NCI-H2107 treated with DMSO at 0.1 percent for 48 hours (cell line): ENCODE measurements at regions not wholly inside any gene's neighbourhood (a gene's known extent, or its start where the extent isn't known, plus 50 kb on each side); places are given as distances from the start of the nearest gene placed in this dataset.

Experiments
- DNase-seq: peaks from one replicate; lab custom pipeline; 2025; ENCODE audit not compliant: unreplicated experiment; lab: John Stamatoyannopoulos, UW

DNA sequence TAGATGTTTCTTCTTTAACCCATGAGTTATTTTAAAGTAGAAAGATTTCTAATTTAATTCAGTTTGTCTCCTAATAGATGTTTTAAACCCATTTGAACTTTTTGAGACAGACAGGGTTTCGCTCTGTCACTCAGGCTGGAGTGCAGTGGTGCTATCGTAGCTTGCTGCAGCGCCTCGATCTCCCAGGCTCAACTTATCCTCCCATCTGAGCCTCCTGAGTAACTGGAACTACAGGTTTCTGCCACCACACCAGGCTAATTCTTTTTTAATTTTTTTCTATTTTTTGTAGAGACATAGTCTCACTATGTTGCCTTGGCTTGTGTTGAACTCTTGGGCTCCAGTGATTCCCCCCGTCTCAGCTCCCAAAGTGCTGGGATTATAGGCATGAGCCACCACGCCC, 53.0 kb upstream of the RAB18 start:
- no peak for DNase-seq

DNA sequence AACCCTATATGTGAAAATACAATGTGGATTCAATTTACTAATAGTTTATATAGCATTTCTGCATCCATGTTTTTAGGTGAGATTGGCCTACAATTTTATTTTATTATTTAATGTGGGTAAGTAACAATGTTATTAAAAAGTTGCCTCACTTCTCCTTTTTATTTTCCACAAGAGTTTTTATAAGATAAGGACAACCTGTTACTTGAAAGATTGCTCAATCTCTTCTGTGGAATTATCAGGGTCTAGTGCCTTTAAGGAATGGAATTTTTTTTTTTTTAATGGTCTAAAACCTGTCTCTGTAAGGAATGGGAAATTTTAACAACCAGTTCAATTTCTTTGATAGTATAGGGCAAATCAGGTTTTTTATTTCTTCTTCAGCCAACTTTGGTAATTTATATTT, 53.9 kb upstream of the RAB18 start:
- no peak for DNase-seq

DNA sequence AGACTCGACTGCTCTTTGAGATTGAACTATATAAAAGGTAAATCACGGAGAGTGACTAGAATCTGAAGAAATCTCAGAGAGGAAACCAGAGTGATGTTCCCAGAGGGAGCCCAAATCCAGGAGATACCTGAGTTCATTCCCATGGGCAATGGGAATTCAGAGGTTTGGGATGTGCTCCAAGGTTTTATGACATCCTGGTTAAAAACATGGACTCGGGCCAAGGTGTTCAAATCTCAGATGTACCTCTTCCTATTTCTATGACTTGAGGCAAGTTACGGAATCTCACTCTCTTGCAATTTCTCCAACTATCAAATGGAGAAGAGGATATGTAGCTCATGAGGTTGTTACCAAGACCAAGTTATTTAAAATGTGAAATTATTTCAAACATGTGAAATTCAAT, 54.5 kb upstream of the RAB18 start:
- no peak for DNase-seq

DNA sequence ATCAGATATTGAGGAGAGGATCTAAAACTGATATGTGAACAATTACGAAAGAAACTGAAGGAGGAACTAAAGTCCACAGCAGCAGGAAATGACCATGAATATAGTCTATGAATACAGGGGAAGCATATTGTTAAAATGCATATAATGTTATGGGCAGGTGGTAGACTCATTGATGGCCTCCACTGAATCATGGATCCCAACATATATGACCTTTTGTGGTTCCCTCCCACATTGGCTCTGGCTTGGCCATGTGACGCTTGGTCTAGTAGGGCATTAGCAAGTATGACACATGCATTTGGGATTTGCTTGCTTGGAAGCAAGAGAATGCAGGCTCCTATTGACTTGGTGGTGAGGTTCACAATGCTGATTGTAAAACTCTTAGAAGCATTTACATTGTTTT, 55.2 kb upstream of the RAB18 start:
- no peak for DNase-seq

DNA sequence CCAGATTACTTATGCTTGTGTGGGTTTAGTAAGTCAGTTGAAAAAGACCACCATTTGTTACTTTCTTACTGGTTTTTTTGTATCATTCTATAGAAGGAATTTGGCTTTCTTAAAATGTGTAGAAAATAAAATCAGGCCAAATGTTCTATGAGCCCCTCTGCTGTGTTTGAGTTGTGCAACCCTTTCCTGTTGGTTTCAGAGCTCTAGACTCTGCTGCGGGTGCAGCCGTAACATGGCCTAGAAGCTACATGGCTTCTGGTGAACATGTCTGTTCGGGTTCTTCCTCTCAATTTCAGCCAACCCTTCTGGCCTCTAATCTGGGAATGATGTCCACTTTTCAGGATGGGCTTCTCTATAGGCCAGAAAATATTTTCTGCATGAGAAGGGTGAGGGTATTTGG, 56.6 kb upstream of the RAB18 start:
- no peak for DNase-seq

DNA sequence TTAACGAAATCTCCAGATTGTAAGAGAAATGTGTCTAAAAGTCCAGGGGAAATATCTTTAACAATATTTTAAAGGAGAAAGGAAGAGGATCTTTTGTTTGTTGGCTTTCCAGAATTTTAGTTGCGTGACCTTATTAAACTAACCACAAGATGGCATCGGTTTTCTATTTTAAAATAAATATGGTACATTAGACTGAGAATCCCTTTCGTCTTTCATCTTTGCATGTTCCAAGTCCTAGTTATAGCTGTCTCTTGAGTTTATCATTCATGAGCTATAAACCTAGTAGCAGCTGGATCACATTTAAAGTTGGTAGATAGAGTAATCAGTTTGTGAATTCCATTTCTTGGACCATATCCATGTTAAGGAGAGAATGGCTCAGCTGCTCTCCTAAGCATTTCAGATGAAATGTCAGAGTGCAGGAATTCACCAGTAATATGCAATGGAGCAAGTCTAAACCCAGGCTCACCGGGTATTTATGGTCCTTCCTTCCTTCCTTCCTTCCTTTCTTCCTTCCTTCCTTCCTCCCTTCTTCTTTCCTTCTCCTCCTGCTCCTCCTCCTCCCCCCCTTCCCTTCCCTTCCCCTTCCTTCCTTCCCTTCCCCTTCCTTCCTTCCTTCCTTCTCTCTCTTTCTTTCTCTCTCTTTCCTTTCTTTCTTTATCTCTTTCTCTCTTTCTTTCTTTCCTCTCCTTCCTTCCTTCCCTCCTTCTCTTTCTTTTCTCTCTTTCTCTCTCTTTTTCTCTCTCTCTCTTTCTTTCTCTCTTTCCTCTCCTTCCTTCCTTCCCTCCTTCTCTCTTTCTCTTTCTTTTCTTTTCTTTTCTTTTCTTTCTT, 57.8 kb upstream of the RAB18 start:
- peak; percentile 2 for DNase-seq

DNA sequence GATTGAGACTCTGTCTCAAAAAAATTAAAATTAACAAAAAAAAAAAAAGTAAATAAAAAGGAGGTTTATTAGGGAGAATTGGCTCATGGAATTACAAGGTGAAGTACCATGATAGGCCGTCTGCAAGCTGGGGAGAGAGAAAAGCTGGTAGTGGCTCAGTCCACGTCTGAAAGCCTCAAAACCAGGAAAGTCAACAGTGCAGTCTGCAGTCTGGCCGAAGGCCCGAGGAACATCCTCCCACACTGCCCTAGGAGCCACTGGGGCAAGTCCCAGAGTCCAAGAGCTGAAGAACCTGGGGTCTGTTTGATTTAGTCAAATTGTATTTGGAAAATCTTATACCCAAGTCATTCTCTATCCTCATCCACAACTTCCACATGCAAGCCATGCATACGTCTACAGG, 59.0 kb upstream of the RAB18 start:
- no peak for DNase-seq

DNA sequence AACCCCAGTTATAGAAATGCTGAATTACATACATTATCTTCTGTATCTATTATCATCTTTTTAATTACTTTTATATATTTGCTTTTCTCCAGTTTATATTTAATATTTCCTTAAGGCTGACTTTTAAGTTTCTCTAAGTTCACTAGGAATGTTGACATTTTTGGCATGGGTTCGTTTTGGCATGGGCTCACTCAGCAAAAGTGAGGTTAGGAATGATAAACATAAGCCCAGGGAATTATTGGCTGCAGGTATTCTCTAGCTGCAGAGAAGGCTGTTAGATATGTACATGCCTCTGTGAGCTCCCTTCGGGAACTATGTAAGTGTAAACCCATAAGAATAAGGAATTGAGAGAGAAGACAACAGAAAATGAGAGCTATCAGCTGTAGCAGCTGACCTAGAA, 63.6 kb upstream of the RAB18 start:
- no peak for DNase-seq

DNA sequence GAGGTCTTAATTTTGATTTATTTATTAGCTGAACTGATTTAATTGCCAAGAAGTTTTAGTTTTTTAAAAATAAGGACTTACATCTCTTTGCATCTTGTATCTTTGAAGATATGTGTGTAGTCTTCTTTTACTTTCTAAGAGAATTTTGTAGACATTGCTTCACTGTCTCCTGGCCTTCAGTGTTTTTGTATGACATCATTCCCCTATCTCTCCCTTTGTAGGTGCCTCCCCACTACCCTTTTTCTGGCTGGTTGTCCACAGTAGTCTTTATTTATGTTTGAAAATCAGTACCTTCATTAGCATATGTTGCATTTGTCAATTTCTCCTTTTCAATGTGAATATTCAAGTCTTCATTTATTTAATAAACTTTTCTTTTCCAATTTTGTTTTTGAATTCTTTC, 64.1 kb upstream of the RAB18 start:
- DNase-seq: no peak

DNA sequence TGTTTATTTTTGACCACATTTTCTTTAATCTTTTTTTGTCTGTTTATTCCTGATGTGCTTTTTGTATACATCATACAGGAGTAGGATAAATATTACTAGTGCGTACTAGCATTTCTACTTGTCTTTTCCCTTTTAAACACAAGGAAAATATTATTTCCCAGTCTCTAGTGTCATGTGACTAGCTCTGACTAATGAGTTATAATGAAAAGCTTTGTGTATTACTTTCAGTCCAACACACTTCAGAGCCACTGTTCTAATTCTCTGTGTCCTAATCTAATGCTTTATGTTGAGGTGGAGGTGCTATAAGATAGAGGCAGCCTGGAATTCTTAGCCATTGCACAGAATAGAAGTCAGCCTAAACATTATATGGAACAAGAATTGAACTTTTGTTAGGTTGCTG, 65.0 kb upstream of the RAB18 start:
- no peak for DNase-seq

DNA sequence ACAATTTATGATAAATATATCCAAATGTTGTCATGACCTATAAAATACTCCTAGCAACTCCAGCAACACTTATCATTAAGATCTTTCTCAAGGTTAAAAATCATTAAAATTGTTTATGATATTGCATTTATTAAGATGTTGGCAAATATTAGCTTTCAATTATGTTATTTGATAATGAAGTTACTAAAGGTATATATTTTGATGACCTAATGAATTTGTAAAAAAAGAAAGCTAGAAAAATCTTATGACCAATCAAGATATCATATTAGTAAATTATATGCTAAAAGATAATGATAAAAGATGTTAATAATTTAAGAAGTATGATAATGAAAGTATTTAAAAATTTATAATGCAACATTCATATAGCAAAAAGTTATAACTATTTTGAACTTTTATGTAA, 66.3 kb upstream of the RAB18 start:
- no peak for DNase-seq

DNA sequence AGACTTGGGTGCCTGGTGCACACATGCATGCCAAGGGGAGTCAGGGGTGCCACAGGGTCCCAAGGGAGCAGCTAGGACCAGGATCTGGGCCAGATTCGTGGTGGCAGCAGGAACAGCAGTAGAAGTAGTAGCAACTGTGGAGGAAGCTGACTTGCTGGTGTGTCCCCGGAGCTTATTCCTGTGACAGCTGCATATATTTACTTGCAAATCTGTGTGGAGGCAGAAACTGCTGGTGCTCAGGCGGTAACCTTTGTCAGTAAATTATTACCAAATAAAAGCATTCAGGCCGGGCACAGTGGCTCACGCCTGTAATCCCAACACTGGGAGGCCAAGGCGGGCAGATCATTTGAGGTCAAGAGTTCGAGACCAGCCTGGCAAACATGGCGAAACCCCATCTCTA, 67.4 kb upstream of the RAB18 start:
- no peak for DNase-seq

DNA sequence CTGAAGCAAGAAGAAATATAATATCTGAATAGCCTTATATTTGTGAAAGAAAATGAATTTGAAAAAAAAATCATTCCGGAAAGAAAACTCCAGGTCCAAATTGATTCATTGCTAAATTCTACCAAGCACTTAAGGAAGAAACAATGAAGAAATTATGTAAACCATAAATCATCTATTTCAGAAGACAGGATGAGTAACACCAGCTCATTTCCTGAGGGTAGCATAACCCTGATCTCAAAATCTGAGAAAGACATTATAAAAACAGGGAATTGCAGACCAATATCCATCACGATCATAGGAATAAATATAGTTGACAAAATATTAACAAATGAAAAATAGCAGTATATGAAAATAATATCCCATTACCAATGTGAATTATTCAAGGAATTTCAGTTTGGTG, 70.1 kb upstream of the RAB18 start:
- no peak for DNase-seq

DNA sequence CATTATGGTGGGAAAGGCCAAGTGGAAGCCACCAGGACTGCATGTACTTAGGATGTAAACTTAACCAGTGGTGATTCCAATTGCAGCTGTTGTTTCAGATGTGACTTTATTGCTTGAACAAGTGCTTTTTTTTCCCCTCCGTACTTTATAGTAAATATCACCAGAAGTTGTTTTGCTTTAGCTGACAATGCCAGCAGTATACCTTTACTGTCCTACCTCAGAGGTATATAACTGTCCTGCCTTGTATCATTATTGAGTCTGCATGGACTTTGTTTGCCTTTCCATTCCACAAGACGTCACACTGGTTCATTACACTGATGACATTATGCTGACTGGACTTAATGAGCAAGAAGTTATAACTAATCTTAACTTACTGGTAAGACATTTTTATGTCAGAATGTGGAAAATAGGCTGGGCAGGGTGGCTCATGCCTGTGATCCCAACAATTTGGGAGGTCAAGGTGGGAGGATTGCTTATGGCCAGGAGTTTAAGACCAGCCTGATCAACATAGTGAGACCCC, 77.1 kb upstream of the RAB18 start:
- no peak for DNase-seq

DNA sequence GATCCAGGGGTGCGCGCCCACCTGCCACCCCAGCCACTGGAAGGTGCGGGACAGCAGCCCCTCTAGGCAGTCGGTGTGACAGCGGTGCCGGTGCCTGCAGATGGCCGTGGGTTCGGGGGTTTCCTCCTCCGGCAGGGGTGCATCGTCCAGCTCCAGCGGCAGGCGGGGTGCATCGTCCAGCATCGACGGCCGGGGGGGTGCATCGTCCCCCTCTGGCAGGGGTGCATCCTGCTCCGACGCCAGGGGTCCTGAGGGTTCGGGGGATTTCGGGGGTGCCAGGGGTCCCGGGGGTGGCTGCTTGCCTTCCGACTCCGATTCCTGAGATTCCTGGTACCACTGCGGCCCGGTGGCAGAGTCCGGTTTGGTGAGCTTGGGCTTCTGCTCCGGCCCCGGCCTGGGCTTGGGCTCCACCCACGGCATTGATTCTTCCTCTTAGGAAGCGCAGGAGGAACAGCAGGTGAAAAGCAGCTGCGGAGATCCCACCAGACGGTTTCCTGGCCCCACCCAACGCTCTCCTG, 90.2 kb upstream of the RAB18 start:
- DNase-seq: no peak

DNA sequence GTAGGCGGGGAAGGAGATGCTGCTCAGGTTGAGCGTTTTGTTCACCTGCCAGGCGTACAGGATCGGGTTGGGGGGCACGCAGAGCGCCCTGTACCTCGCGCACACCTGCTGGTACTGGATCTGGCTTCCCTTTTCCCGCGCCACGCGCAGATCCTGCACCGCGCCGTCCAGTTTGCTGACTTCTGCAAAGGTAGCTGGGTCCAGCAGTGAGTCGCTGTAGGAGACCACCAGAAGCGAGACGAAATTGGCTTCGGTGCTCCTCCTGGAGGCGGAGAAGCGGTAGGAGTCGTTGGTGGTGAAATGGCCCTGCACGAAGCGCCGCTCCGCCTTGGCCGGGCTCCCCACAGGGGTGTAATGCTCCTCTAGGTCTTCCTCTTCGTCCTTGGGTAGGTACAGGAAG, 90.7 kb upstream of the RAB18 start:
- no peak for DNase-seq

DNA sequence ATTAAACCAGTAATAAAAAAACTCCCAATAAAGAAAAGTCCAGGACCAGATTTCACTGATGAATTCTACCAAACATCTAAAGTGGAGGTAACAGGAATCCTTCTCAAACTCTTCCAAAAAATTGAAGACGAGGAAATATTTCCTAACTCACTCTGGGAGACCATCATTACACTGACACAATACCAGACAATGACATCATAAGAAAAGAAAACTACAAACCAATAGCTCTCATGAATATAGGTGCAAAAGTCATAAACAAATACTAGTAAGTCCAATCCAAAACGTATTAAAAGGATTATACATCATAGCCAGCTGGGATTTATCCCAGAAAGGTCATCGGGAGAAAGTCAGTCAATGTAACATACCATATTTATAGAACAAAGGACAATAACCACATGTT, 94.0 kb upstream of the RAB18 start:
- DNase-seq: no peak

DNA sequence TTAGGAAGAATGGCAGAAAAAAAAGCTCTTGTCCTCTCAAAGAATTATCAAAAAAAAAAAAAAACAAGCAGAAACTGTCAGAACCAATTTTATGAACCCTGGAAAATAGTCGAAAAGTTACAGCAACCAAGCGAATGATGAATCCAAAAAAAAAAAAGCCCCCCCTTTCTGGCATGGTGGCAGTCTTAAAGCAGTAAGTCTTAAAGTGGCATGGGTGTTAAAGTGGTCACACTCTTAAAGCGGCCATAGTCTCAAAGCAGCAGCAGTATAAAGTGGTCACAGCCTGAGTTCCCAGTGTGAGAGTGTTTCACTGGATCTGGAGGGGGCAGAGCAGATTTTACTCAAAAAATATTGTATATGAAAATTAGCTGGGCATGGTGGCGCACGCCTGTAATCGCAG, 96.8 kb upstream of the RAB18 start:
- no peak for DNase-seq

DNA sequence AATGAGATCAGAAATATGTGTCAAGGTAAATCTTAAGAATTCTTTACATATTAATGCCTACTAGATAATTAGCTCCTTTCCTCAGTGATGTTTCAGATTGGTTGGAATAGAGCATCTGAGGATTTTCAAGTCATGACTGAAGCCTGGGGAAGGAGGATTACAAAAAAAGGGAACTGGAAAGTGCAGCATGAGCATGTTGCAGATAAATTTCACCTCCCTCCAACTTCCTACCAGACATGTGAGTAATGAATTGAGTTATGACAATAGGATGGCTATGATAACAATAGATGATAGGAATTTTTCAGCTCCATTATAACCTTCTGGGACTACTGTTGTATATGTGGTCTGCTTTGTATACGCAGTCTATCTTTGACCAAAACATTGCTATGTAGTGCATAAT, 104.2 kb upstream of the RAB18 start:
- no peak for DNase-seq

DNA sequence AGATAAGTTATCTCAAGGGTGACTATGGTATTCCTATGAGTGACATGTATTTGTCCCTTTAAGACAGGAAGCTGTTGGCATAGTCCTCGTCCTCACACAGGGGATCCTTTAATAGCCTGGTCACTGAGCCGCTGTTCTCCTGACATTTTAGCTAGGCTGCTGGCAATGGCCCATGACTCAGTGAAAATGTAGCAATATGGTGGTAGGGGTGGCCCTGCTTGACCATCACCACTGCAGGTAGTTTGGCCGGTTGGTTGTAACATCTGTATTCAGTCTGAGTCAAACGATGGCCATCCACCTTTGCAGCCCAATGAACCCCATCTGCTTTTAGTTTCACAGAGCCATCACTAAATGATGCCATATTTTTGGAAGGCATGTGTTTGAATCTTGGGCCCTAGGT, 110.1 kb upstream of the RAB18 start:
- DNase-seq: no peak

DNA sequence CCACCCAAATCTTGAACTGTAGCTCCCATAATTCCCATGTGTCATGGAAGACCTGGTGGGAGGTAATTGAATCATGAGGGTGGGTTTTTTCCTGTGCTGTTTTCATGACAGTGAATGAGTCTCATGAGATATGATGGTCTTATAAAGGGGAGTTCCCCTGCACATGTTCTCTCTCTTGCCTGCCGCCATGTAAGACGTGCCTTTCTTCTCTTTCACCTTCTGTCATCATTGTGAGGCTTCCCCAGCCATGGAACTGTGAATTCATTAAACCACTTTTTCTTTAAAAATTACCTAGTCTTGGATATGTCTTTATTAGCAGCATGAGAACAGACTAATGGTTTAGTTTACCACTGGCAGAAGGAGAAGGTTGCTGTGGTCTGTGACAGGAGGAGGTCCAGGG, 111.5 kb upstream of the RAB18 start:
- no peak for DNase-seq

DNA sequence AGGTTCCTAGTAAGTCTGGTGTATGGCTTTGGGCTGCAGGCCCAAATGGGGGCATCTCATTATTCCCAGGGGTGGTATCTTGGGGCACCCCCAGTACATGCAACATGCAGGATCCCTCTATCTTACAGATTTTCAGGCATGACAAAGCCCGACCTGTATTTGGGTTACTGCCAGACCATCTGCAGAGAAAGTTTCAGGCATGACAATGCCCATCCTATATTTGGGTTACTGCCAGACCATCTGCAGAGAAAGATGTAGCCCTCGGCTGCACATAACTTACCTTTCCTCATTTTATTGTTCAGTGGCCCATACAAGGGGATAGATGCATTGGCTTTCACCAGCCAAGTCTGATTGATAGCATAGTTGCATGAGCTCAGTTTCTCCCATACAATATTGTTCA, 112.2 kb upstream of the RAB18 start:
- no peak for DNase-seq

DNA sequence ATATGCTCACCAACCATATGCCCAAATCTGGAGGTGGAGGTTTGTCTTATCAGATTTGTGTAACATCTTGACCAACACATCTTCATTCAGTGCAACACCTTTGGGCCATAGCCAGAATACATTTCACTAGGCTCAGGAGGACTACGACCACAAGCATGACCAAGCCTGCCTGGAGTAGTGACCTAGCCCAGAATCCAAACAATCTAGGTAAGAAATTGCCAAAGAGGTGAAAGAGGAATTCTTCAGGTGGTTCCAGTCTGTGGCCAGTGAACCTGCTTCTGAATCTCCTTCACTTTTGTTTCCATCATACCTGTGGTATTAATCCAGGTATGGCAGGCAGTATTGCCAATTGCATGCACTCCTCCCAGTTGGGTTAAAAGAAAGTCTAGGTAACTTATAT, 112.8 kb upstream of the RAB18 start:
- DNase-seq: no peak
